GM12878 (cell line): ENCODE measurements at regions not wholly inside any gene's neighbourhood (a gene's known extent, or its start where the extent isn't known, plus 50 kb on each side); places are given as distances from the start of the nearest gene placed in this dataset.

Experiments used
- ATAC-seq: fragments of 200-7000 bp; cut with Tn5 transposase; 3 replicates; pipeline ENCODE4 v1.9.1; 2020; ENCODE audit warnings: mild to moderate bottlenecking, moderate library complexity
- BruUV-seq: library from RNA; stranded (reverse); fragments of 400-500 nt; replicated peaks from 2 replicates; lab custom pipeline; 2021; lab: Mats Ljungman, UMichigan
- CTCF ChIA-PET: fragments of 300-600 bp; sonication (Branson Sonifier 250); formaldehyde crosslinking; extraction: SDS; loops from one replicate; lab custom pipeline; 2021; ENCODE audit warnings: inconsistent platforms; lab: Yijun Ruan, JAX
- POLR2A ChIA-PET: fragments of 350-600 bp; formaldehyde crosslinking; extraction: SDS; loops from one replicate; lab custom pipeline; 2021; ENCODE audit warnings: inconsistent platforms; lab: Charles Lee
- RAD21 ChIA-PET: fragments of 300-600 bp; sonication (Branson Sonifier 250); formaldehyde crosslinking; loops from one replicate; lab custom pipeline; 2023; ENCODE audit warnings: antibody characterized with exemption; ENCODE audit not compliant: unreplicated experiment; lab: Charles Lee
- SMC1A ChIA-PET: fragments of 300-600 bp; sonication (Branson Sonifier 250); formaldehyde crosslinking; loops from one replicate; lab custom pipeline; 2023; ENCODE audit not compliant: unreplicated experiment, uncharacterized antibody; lab: Charles Lee
- DNase-seq: peaks from one replicate; pipeline ENCODE4 v3.0.0-alpha.2; 2011; ENCODE audit warnings: low read depth, low spot score
- FAIRE-seq: peaks from 3 replicates; lab custom pipeline; 2011; peaks lifted over from hg19 to GRCh38; lab: Jason Lieb, UNC
- H2AFZ ChIP-seq: 2 replicates; pipeline ENCODE4 v1.6.0; 2011; ENCODE audit warnings: low read depth, low read length, control low read depth; ENCODE audit not compliant: control insufficient read depth
- H3K27ac ChIP-seq: 2 replicates; pipeline ENCODE4 v1.5.1; 2011; ENCODE audit warnings: control low read depth; ENCODE audit not compliant: control insufficient read depth, insufficient read depth
- H3K27me3 ChIP-seq, 2 experiments: replicated peaks in 1 of 2; 2 replicates each; pipeline versions ENCODE4 v1.6.0 to v1.6.1; 2011; ENCODE audit warnings: low read length in 1 of 2; ENCODE audit not compliant: control insufficient read depth in 2 of 2, insufficient read depth in 2 of 2
- H3K36me3 ChIP-seq, 2 experiments: 2 replicates each; pipeline ENCODE4 v1.5.1; 2011; ENCODE audit warnings: low read length in 1 of 2; ENCODE audit not compliant: control insufficient read depth in 2 of 2, insufficient read depth in 2 of 2
- H3K4me1 ChIP-seq: 2 replicates; pipeline ENCODE4 v1.6.1; 2011; ENCODE audit warnings: mild to moderate bottlenecking, low read length, moderate library complexity, mixed read lengths; ENCODE audit not compliant: control insufficient read depth, insufficient read depth
- H3K4me2 ChIP-seq: 2 replicates; pipeline ENCODE4 v1.6.0; 2011; ENCODE audit warnings: control low read depth; ENCODE audit not compliant: control insufficient read depth, insufficient read depth
- H3K4me3 ChIP-seq: fragments of 200-600 bp; sonication (generic); 2 replicates; pipeline ENCODE4 v1.5.1; 2016
- H3K79me2 ChIP-seq: 2 replicates; pipeline ENCODE4 v1.6.0; 2011; ENCODE audit warnings: low read length; ENCODE audit not compliant: control insufficient read depth, insufficient read depth
- H3K9ac ChIP-seq: 2 replicates; pipeline ENCODE4 v1.8.0; 2011; ENCODE audit warnings: low read length, control low read depth, mixed read lengths; ENCODE audit not compliant: control insufficient read depth, insufficient read depth
- H3K9me3 ChIP-seq: replicated peaks from 3 replicates; pipeline ENCODE4 v1.5.1; 2011; ENCODE audit warnings: mild to moderate bottlenecking, low read length; ENCODE audit not compliant: control insufficient read depth, insufficient read depth
- H4K20me1 ChIP-seq: 2 replicates; pipeline ENCODE4 v1.6.0; 2011; ENCODE audit not compliant: control insufficient read depth, insufficient read depth
- ATF7 ChIP-seq: fragments of 450-650 bp; IDR thresholded peaks from 2 replicates; pipeline ENCODE4 v1.6.1; 2016; ENCODE audit warnings: low read depth, mild to moderate bottlenecking
- CBX3 ChIP-seq: fragments of 200-600 bp; sonication (generic); IDR thresholded peaks from 2 replicates; pipeline ENCODE4 v1.6.1; 2016; ENCODE audit warnings: low read depth, borderline replicate concordance
- IKZF2 ChIP-seq, 2 experiments: fragments of 450-650 bp; IDR thresholded peaks; 2 replicates each; pipeline ENCODE4 v1.6.1; 2017; ENCODE audit warnings: mild to moderate bottlenecking in 2 of 2, moderate library complexity in 2 of 2
- JUND ChIP-seq: IDR thresholded peaks from 2 replicates; pipeline ENCODE4 v1.6.1; 2012; ENCODE audit warnings: low read depth, mild to moderate bottlenecking, low read length, improper control_type of control experiment, moderate library complexity
- KAT2A ChIP-seq: conservative IDR thresholded peaks from 2 replicates; pipeline ENCODE4 v1.6.1; 2011; ENCODE audit warnings: low read depth, low read length; ENCODE audit not compliant: control insufficient read depth
- PAX5 ChIP-seq: IDR thresholded peaks from 2 replicates; pipeline ENCODE4 v1.6.1; 2011; ENCODE audit warnings: low read depth, low read length, borderline replicate concordance
- TBL1XR1 ChIP-seq: IDR thresholded peaks from 2 replicates; pipeline ENCODE4 v1.6.1; 2012; ENCODE audit warnings: low read depth, low read length, improper control_type of control experiment
- ZBED1 ChIP-seq: IDR thresholded peaks from 2 replicates; pipeline ENCODE4 v1.6.1; 2016; ENCODE audit warnings: borderline replicate concordance
- WGBS: methylation state at CpG from one replicate; pipeline ENCODE4 v1.1.6; 2016; ENCODE audit warnings: low lambda C conversion rate; ENCODE audit not compliant: insufficient replicate concordance, insufficient coverage; ENCODE audit errors: missing lambda C conversion rate; 5-methylcytosine and 5-hydroxymethylcytosine counted together
- in situ Hi-C: fragments of 300-500 bp; cut with MboI; formaldehyde crosslinking; loops from 9 replicates; pipeline ENCODE4 v1.14.3; 2018; ENCODE audit warnings: mixed read lengths
- intact Hi-C: fragments of 100-400 bp; cut with micrococcal nuclease; formaldehyde crosslinking; loops from one replicate; pipeline ENCODE4 v1.14.2; 2022; ENCODE audit not compliant: unreplicated experiment
- TF ChIP-seq, protein P1 (sequence below): fragments of 450-650 bp; IDR thresholded peaks from 2 replicates; pipeline ENCODE4 v1.6.1; 2017; ENCODE audit warnings: antibody characterized with exemption, mild to moderate bottlenecking, moderate library complexity
- TF ChIP-seq, protein P2 (sequence below): fragments of 450-650 bp; IDR thresholded peaks from 2 replicates; pipeline ENCODE4 v1.6.1; 2014; ENCODE audit warnings: mild to moderate bottlenecking
- TF ChIP-seq, protein P3 (sequence below): fragments of 450-650 bp; IDR thresholded peaks from 2 replicates; pipeline ENCODE4 v1.6.1; 2017; ENCODE audit warnings: mild to moderate bottlenecking, low read depth, inconsistent platforms; ENCODE audit not compliant: poor library complexity, severe bottlenecking

DNA sequence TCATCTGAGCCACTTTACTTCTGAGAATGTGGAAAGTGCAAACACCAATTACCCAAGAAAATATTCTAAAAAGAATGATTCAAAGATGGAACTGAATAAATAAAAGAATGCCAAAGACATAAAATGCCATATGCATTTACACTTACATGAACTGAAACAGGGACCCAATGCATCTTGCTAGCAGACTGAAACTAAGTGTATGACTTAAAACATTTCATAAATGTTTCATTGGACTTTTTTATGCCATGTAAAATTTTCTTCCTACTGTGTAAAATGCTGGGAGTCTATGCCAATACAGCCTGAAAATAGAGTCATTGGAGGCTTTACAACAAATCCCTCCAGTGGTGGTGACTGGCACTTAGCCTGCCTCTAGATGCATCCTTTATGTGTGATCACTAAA, 735.1 kb upstream of the CCDC54 start:
- RAD21 ChIA-PET: no interaction called here
- POLR2A ChIA-PET: interaction anchor here (0.6 kb wide), 1 partner anchor 50 kb away, joined by 3 read pairs; no protein-coding TSS in a partner anchor
- H3K4me3 ChIP-seq: no peak overlapping the region
- no peaks in the 10 kb centered on the region for H3K79me2 ChIP-seq
- H2AFZ ChIP-seq: no peak overlapping the region
- H3K4me2 ChIP-seq: no peak overlapping the region
- no peaks in the 10 kb centered on the region for H3K36me3 ChIP-seq
- no peak overlapping the region for H3K27ac ChIP-seq
- ATAC-seq: no peak
- no peak overlapping the region for H3K9ac ChIP-seq
- H4K20me1 ChIP-seq: no peaks in the 10 kb centered on the region
- intact Hi-C loops: no loop called here
- H3K9me3 ChIP-seq: no peaks in the 10 kb centered on the region
- no peak for DNase-seq
- no peak for TF ChIP-seq ZBED1
- TF ChIP-seq, protein P1, sequence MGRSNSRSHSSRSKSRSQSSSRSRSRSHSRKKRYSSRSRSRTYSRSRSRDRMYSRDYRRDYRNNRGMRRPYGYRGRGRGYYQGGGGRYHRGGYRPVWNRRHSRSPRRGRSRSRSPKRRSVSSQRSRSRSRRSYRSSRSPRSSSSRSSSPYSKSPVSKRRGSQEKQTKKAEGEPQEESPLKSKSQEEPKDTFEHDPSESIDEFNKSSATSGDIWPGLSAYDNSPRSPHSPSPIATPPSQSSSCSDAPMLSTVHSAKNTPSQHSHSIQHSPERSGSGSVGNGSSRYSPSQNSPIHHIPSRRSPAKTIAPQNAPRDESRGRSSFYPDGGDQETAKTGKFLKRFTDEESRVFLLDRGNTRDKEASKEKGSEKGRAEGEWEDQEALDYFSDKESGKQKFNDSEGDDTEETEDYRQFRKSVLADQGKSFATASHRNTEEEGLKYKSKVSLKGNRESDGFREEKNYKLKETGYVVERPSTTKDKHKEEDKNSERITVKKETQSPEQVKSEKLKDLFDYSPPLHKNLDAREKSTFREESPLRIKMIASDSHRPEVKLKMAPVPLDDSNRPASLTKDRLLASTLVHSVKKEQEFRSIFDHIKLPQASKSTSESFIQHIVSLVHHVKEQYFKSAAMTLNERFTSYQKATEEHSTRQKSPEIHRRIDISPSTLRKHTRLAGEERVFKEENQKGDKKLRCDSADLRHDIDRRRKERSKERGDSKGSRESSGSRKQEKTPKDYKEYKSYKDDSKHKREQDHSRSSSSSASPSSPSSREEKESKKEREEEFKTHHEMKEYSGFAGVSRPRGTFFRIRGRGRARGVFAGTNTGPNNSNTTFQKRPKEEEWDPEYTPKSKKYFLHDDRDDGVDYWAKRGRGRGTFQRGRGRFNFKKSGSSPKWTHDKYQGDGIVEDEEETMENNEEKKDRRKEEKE: no peak
- TF ChIP-seq, protein P2, sequence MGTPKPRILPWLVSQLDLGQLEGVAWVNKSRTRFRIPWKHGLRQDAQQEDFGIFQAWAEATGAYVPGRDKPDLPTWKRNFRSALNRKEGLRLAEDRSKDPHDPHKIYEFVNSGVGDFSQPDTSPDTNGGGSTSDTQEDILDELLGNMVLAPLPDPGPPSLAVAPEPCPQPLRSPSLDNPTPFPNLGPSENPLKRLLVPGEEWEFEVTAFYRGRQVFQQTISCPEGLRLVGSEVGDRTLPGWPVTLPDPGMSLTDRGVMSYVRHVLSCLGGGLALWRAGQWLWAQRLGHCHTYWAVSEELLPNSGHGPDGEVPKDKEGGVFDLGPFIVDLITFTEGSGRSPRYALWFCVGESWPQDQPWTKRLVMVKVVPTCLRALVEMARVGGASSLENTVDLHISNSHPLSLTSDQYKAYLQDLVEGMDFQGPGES: no peak
- SMC1A ChIA-PET: interaction anchor here (1.5 kb wide), 1 partner anchor 16 kb away, joined by 3 read pairs; no protein-coding TSS in a partner anchor
- CTCF ChIA-PET: no interaction called here
- no TSS peak for BruUV-seq
- H3K27me3 ChIP-seq: no peaks in the 10 kb centered on the region
- in situ Hi-C loops: no loop called here
- no peak for FAIRE-seq
- no peaks in the 10 kb centered on the region for H3K4me1 ChIP-seq

DNA sequence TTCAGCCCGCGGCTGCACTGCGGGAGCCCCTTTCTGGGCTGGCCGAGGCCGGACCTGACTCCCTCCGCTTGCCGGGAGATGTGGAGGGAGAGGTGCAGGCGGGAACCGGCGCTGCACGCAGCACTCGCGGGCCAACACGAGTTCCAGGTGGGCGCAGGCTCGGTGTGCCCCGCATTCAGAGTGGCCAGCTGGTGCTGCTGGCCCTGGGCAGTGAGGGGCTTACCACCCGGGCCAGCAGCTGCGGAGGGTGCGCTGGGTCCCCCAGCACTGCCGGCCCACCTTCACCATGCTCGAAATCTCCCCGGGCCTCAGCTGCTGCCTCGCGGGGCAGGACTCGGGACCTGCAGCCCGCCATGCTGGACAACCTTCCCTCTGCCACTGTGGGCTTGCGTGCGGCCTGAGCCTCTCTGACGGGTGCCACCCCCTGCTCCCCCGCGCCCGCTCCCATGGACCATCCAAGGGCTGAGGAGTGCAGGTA, 733.5 kb upstream of the CCDC54 start:
- H3K27me3 ChIP-seq: no peaks in the 10 kb centered on the region
- H4K20me1 ChIP-seq: no peaks in the 10 kb centered on the region
- FAIRE-seq (no peak), DNase-seq (no peak), ATAC-seq (no peak)
- no peaks in the 10 kb centered on the region for H3K36me3 ChIP-seq
- no peaks in the 10 kb centered on the region for H3K4me1 ChIP-seq
- CTCF ChIA-PET: no interaction called here
- no peak overlapping the region for H3K4me2 ChIP-seq
- no TSS peak for BruUV-seq
- in situ Hi-C loops (no loop called here), intact Hi-C loops (no loop called here)
- no peak overlapping the region for H3K9ac ChIP-seq
- RAD21 ChIA-PET: no interaction called here
- no peaks in the 10 kb centered on the region for H3K9me3 ChIP-seq
- 85% methylated on average over 30 of the region's 33 CpGs for WGBS
- no peak overlapping the region for H2AFZ ChIP-seq
- H3K27ac ChIP-seq: no peak overlapping the region
- POLR2A ChIA-PET: no interaction called here
- SMC1A ChIA-PET: no interaction called here
- no peaks in the 10 kb centered on the region for H3K79me2 ChIP-seq
- no peak overlapping the region for H3K4me3 ChIP-seq
- TF ChIP-seq PAX5 (no peak), IKZF2 (IDR thresholded peaks at IDR 0.05) (no peak), ATF7 (no peak), JUND (no peak), TBL1XR1 (no peak), KAT2A (no peak), CBX3 (no peak)
- TF ChIP-seq, protein P3, sequence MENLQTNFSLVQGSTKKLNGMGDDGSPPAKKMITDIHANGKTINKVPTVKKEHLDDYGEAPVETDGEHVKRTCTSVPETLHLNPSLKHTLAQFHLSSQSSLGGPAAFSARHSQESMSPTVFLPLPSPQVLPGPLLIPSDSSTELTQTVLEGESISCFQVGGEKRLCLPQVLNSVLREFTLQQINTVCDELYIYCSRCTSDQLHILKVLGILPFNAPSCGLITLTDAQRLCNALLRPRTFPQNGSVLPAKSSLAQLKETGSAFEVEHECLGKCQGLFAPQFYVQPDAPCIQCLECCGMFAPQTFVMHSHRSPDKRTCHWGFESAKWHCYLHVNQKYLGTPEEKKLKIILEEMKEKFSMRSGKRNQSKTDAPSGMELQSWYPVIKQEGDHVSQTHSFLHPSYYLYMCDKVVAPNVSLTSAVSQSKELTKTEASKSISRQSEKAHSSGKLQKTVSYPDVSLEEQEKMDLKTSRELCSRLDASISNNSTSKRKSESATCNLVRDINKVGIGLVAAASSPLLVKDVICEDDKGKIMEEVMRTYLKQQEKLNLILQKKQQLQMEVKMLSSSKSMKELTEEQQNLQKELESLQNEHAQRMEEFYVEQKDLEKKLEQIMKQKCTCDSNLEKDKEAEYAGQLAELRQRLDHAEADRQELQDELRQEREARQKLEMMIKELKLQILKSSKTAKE: no peak
- TF ChIP-seq, protein P2: no peak
